ENCODE measurements at regions not wholly inside any gene's neighbourhood (a gene's known extent, or its start where the extent isn't known, plus 50 kb on each side); places are given as distances from the start of the nearest gene placed in this dataset.

DNA sequence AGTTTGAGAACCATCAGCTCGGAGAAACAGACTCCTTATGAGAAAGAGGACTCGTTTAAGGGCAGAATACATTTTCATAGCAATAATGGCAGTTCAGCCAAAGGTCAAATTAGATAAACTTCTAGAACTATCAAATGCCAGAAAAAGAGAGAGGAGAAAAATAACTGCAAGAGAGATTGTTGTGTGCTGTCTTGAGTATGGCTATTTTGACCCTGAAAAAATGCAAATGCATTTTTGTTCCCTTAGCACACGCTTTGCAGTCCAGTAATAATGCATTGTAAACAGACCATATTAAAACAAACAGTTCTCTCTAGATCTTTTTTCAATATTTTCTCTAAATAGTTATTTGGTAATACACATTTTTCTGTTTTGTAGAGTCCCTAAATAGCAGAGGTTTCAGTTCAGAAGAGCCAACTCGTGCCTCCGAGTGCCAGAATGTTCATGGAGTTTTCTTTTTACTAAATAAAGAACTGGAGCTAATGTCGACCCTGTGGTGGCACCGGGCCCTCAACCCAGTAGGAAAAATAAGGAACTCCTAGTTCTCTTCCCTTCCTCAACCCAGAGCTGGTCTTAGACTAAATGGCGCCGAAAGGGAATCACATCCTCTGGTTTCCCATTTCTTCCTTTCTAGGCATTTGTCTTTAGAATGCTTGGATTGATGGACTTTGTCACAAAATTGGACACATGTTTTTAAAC lies 298.0 kb downstream of the MAP2K4 start:
- TF ChIP-seq, protein P1, sequence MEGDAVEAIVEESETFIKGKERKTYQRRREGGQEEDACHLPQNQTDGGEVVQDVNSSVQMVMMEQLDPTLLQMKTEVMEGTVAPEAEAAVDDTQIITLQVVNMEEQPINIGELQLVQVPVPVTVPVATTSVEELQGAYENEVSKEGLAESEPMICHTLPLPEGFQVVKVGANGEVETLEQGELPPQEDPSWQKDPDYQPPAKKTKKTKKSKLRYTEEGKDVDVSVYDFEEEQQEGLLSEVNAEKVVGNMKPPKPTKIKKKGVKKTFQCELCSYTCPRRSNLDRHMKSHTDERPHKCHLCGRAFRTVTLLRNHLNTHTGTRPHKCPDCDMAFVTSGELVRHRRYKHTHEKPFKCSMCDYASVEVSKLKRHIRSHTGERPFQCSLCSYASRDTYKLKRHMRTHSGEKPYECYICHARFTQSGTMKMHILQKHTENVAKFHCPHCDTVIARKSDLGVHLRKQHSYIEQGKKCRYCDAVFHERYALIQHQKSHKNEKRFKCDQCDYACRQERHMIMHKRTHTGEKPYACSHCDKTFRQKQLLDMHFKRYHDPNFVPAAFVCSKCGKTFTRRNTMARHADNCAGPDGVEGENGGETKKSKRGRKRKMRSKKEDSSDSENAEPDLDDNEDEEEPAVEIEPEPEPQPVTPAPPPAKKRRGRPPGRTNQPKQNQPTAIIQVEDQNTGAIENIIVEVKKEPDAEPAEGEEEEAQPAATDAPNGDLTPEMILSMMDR (conservative IDR thresholded peaks at IDR 0.05): no peak
- TF ChIP-seq ZFX (IDR thresholded peaks at IDR 0.05): no peak

Measured in C4-2B (cell line).